ENCODE measurements at regions not wholly inside any gene's neighbourhood (a gene's known extent, or its start where the extent isn't known, plus 50 kb on each side); places are given as distances from the start of the nearest gene placed in this dataset.

- TF ChIP-seq CTCF (IDR thresholded peaks at IDR 0.05; ENCODE audit: low read depth, low read length) = no peak
- Histone ChIP-seq H3K36me3 (no peaks in the 10 kb centered on the region), H3K27ac (no peak overlapping the region), H3K27me3 (peaks cover 3% of the 10 kb centered on the region), H3K9me3 (ENCODE audit: low read depth) (no peaks in the 10 kb centered on the region), H3K4me1 (ENCODE audit: low read depth) (no peaks in the 10 kb centered on the region), H3K4me3 (no peak overlapping the region)
- DNase-seq (ENCODE audit: low read depth in 1 of 2, low spot score in 1 of 2) = no peak
These were observed 51.6 kb upstream of the DYNLRB2 start for GRCh38 chr16:80489173-80489572.

- Histone ChIP-seq H3K27ac (no peak overlapping the region), H3K4me3 (no peak overlapping the region), H3K9me3 (ENCODE audit: low read depth) (no peaks in the 10 kb centered on the region), H3K36me3 (no peaks in the 10 kb centered on the region), H3K4me1 (ENCODE audit: low read depth) (no peaks in the 10 kb centered on the region), H3K27me3 (peaks cover 3% of the 10 kb centered on the region)
- no peak for DNase-seq (ENCODE audit: low read depth in 1 of 2, low spot score in 1 of 2)
- TF ChIP-seq CTCF (IDR thresholded peaks at IDR 0.05; ENCODE audit: low read depth, low read length) = no peak
These were observed 52.6 kb upstream of the DYNLRB2 start for GRCh38 chr16:80488167-80488566.

GRCh38 chr16:80480664-80481063 lies 60.1 kb upstream of the DYNLRB2 start:
- H3K27me3 ChIP-seq = peaks cover 10% of the 10 kb centered on the region
- H3K4me3 ChIP-seq = no peak overlapping the region
- DNase-seq (ENCODE audit: low read depth in 1 of 2, low spot score in 1 of 2) = no peak
- H3K9me3 ChIP-seq (ENCODE audit: low read depth) = no peaks in the 10 kb centered on the region
- H3K4me1 ChIP-seq (ENCODE audit: low read depth) = no peaks in the 10 kb centered on the region
- no peak overlapping the region for H3K27ac ChIP-seq
- no peaks in the 10 kb centered on the region for H3K36me3 ChIP-seq
- no peak for TF ChIP-seq CTCF (IDR thresholded peaks at IDR 0.05; ENCODE audit: low read depth, low read length)

GRCh38 chr16:80477838-80478237 lies 63.0 kb upstream of the DYNLRB2 start:
- Histone ChIP-seq H3K4me3 (no peak overlapping the region), H3K27ac (no peak overlapping the region), H3K4me1 (ENCODE audit: low read depth) (no peaks in the 10 kb centered on the region), H3K36me3 (no peaks in the 10 kb centered on the region), H3K9me3 (ENCODE audit: low read depth) (no peaks in the 10 kb centered on the region), H3K27me3 (peaks cover 21% of the 10 kb centered on the region)
- DNase-seq (ENCODE audit: low read depth in 1 of 2, low spot score in 1 of 2) = no peak
- TF ChIP-seq CTCF (IDR thresholded peaks at IDR 0.05; ENCODE audit: low read depth, low read length) = no peak

GRCh38 chr16:80468029-80468428 lies 72.8 kb upstream of the DYNLRB2 start:
- Histone ChIP-seq H3K4me1 (ENCODE audit: low read depth) (no peaks in the 10 kb centered on the region), H3K4me3 (no peak overlapping the region), H3K36me3 (no peaks in the 10 kb centered on the region), H3K27ac (no peak overlapping the region), H3K27me3 (peaks cover 54% of the 10 kb centered on the region), H3K9me3 (ENCODE audit: low read depth) (no peaks in the 10 kb centered on the region)
- TF ChIP-seq CTCF (IDR thresholded peaks at IDR 0.05; ENCODE audit: low read depth, low read length) = no peak
- DNase-seq (ENCODE audit: low read depth in 1 of 2, low spot score in 1 of 2) = no peak
